ENCODE measurements at regions not wholly inside any gene's neighbourhood (a gene's known extent, or its start where the extent isn't known, plus 50 kb on each side); places are given as distances from the start of the nearest gene placed in this dataset.

- Mint-ChIP-seq H3K27ac (no peak overlapping the region), H3K4me1 (ENCODE audit: low read depth) (no peaks in the 10 kb centered on the region), H3K9me3 (peaks cover 14% of the 10 kb centered on the region), H3K27me3 (ENCODE audit: insufficient read depth) (no peaks in the 10 kb centered on the region), H3K36me3 (ENCODE audit: low read depth) (no peaks in the 10 kb centered on the region), H3K4me3 (no peak overlapping the region)
- DNase-seq (ENCODE audit: low spot score): no peak
- intact Hi-C loops (cut with micrococcal nuclease): no loop called here
These were observed 197.7 kb upstream of the GSE1 start for GRCh38 chr16:85415196-85416090.

GRCh38 chr16:85416228-85417109 lies 196.7 kb upstream of the GSE1 start:
- Mint-ChIP-seq H3K36me3 (ENCODE audit: low read depth) (no peaks in the 10 kb centered on the region), H3K27ac (no peak overlapping the region)
- intact Hi-C loops (cut with micrococcal nuclease): no loop called here

GRCh38 chr16:85417156-85417860 lies 195.8 kb upstream of the GSE1 start:
- peaks cover 1% of the 10 kb centered on the region for H3K27me3 Mint-ChIP-seq (ENCODE audit: insufficient read depth)
- no peak for DNase-seq (ENCODE audit: low spot score)
- H3K27ac Mint-ChIP-seq: no peak overlapping the region
- H3K4me3 Mint-ChIP-seq: no peak overlapping the region
- H3K4me1 Mint-ChIP-seq (ENCODE audit: low read depth): no peaks in the 10 kb centered on the region
- H3K9me3 Mint-ChIP-seq: peaks cover 14% of the 10 kb centered on the region
- H3K36me3 Mint-ChIP-seq (ENCODE audit: low read depth): no peaks in the 10 kb centered on the region
- intact Hi-C loops (cut with micrococcal nuclease): no loop called here

More at GRCh38 chr16:85416228-85417109, 196.7 kb upstream of the GSE1 start:
- no peaks in the 10 kb centered on the region for H3K27me3 Mint-ChIP-seq (ENCODE audit: insufficient read depth)
- peaks cover 14% of the 10 kb centered on the region for H3K9me3 Mint-ChIP-seq
- DNase-seq (ENCODE audit: low spot score): peak; percentile 71
- H3K4me3 Mint-ChIP-seq: no peak overlapping the region
- no peaks in the 10 kb centered on the region for H3K4me1 Mint-ChIP-seq (ENCODE audit: low read depth)

GRCh38 chr16:85418978-85419491 lies 194.1 kb upstream of the GSE1 start:
- no peak overlapping the region for H3K27ac Mint-ChIP-seq
- peaks cover 3% of the 10 kb centered on the region for H3K9me3 Mint-ChIP-seq
- H3K4me3 Mint-ChIP-seq: no peak overlapping the region
- H3K36me3 Mint-ChIP-seq (ENCODE audit: low read depth): no peaks in the 10 kb centered on the region
- intact Hi-C loops (cut with micrococcal nuclease): no loop called here
- no peaks in the 10 kb centered on the region for H3K4me1 Mint-ChIP-seq (ENCODE audit: low read depth)
- DNase-seq (ENCODE audit: low spot score): no peak
- H3K27me3 Mint-ChIP-seq (ENCODE audit: insufficient read depth): peaks cover 3% of the 10 kb centered on the region

- intact Hi-C loops (cut with micrococcal nuclease): loop anchor here (1.0 kb wide), 3 partner anchors 137 to 299 kb away; no protein-coding TSS in a partner anchor
- no peak for DNase-seq (ENCODE audit: low spot score)
- H3K9me3 Mint-ChIP-seq: no peaks in the 10 kb centered on the region
These were observed 193.4 kb upstream of the GSE1 start for GRCh38 chr16:85419503-85420408.

GRCh38 chr16:85420501-85421337 lies 192.4 kb upstream of the GSE1 start:
- H3K4me3 Mint-ChIP-seq: no peak overlapping the region
- H3K27me3 Mint-ChIP-seq (ENCODE audit: insufficient read depth): peaks cover 3% of the 10 kb centered on the region
- DNase-seq (ENCODE audit: low spot score): peak; percentile 64
- H3K36me3 Mint-ChIP-seq (ENCODE audit: low read depth): no peaks in the 10 kb centered on the region
- H3K4me1 Mint-ChIP-seq (ENCODE audit: low read depth): no peaks in the 10 kb centered on the region
- H3K27ac Mint-ChIP-seq: no peak overlapping the region
- intact Hi-C loops (cut with micrococcal nuclease): loop anchor here (1.0 kb wide), 3 partner anchors 136 to 298 kb away; no protein-coding TSS in a partner anchor
- H3K9me3 Mint-ChIP-seq: no peaks in the 10 kb centered on the region

More at GRCh38 chr16:85419503-85420408, 193.4 kb upstream of the GSE1 start:
- no peak overlapping the region for H3K4me3 Mint-ChIP-seq
- H3K4me1 Mint-ChIP-seq (ENCODE audit: low read depth): no peaks in the 10 kb centered on the region
- H3K36me3 Mint-ChIP-seq (ENCODE audit: low read depth): no peaks in the 10 kb centered on the region
- peaks cover 3% of the 10 kb centered on the region for H3K27me3 Mint-ChIP-seq (ENCODE audit: insufficient read depth)
- no peak overlapping the region for H3K27ac Mint-ChIP-seq

- Mint-ChIP-seq H3K4me3 (no peak overlapping the region), H3K9me3 (no peaks in the 10 kb centered on the region), H3K4me1 (ENCODE audit: low read depth) (no peaks in the 10 kb centered on the region), H3K27me3 (ENCODE audit: insufficient read depth) (peaks cover 3% of the 10 kb centered on the region), H3K36me3 (ENCODE audit: low read depth) (no peaks in the 10 kb centered on the region), H3K27ac (no peak overlapping the region)
- intact Hi-C loops (cut with micrococcal nuclease): no loop called here
- DNase-seq (ENCODE audit: low spot score): no peak
These were observed 191.6 kb upstream of the GSE1 start for GRCh38 chr16:85421338-85422195.

GRCh38 chr16:85422196-85422631 lies 190.9 kb upstream of the GSE1 start:
- H3K4me1 Mint-ChIP-seq (ENCODE audit: low read depth): no peaks in the 10 kb centered on the region
- peak overlapping the region; percentile 44 for H3K27ac Mint-ChIP-seq
- intact Hi-C loops (cut with micrococcal nuclease): no loop called here
- H3K36me3 Mint-ChIP-seq (ENCODE audit: low read depth): no peaks in the 10 kb centered on the region
- H3K4me3 Mint-ChIP-seq: no peak overlapping the region
- DNase-seq (ENCODE audit: low spot score): no peak
- H3K27me3 Mint-ChIP-seq (ENCODE audit: insufficient read depth): peaks cover 3% of the 10 kb centered on the region
- no peaks in the 10 kb centered on the region for H3K9me3 Mint-ChIP-seq

- H3K4me1 Mint-ChIP-seq (ENCODE audit: low read depth): no peaks in the 10 kb centered on the region
- no peak overlapping the region for H3K27ac Mint-ChIP-seq
- peaks cover 3% of the 10 kb centered on the region for H3K27me3 Mint-ChIP-seq (ENCODE audit: insufficient read depth)
- intact Hi-C loops (cut with micrococcal nuclease): no loop called here
- H3K36me3 Mint-ChIP-seq (ENCODE audit: low read depth): no peaks in the 10 kb centered on the region
- H3K9me3 Mint-ChIP-seq: no peaks in the 10 kb centered on the region
- DNase-seq (ENCODE audit: low spot score): no peak
- H3K4me3 Mint-ChIP-seq: no peak overlapping the region
These were observed 190.2 kb upstream of the GSE1 start for GRCh38 chr16:85422632-85423550.

GRCh38 chr16:85423631-85424030 lies 189.5 kb upstream of the GSE1 start:
- Mint-ChIP-seq H3K4me3 (no peak overlapping the region), H3K27me3 (ENCODE audit: insufficient read depth) (peaks cover 3% of the 10 kb centered on the region), H3K4me1 (ENCODE audit: low read depth) (no peaks in the 10 kb centered on the region), H3K36me3 (ENCODE audit: low read depth) (no peaks in the 10 kb centered on the region), H3K27ac (no peak overlapping the region), H3K9me3 (no peaks in the 10 kb centered on the region)
- intact Hi-C loops (cut with micrococcal nuclease): no loop called here
- no peak for DNase-seq (ENCODE audit: low spot score)

Measured in activated T-helper 1 cell treated with anti-CD3 and anti-CD28 coated beads, Interleukin-12 subunit alpha, Interleukin-12 subunit beta, Interleukin-2, Interleukin-4 antibody, amounts not matched to agents 30 ng/mL and 10 ng/mL and 1 ng/mL, durations not matched to agents 14 hours and 24 hours and 36 hours (primary cell).